ENCODE measurements at regions not wholly inside any gene's neighbourhood (a gene's known extent, or its start where the extent isn't known, plus 50 kb on each side); places are given as distances from the start of the nearest gene placed in this dataset.

DNA sequence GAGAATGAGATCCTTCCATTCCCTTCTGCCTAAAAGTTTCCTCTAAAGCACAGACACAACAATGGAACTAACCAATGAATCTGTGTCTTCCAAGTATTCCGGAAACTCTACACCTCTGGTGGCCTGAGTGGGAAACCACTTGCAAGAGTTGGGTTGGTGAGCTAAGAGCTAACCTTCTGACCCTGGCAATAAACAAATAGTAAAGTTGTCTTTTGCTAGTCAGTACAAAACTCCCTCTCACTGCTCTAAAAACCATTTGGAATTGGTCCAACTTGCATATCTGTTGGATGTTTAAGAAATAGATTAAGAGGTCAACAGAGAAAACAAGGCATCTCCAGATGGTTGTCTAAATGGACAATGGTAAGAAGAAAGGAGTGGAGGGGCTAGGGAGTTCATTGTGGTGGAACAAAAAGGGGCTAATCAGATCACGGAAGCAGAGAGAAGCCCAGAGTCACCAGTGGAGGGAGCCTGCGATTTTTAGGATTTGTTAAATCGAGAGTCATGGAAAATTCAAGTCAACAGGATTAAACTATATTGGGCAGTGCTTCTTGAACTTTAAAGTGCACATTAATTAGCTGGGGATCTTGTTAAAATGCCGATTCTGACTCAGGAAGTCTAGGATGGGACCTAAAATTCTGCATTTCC, 192.3 kb downstream of the EVX1 start:
- no peaks in the 10 kb centered on the region for H3K36me3 ChIP-seq (ENCODE audit: control insufficient read depth in 1 of 2, insufficient read depth in 2 of 2, low read length in 2 of 2)
- ChIA-PET CTCF (no interaction called here), RAD21 (ENCODE audit: low non-redundant PET in 1 of 2, low total read pairs in 2 of 2, uncharacterized antibody in 2 of 2, unreplicated experiment in 2 of 2) (no interaction called here), POLR2A (no interaction called here)
- no peak overlapping the region for H2AFZ ChIP-seq (ENCODE audit: low read depth, low read length, poor library complexity, severe bottlenecking)
- no peaks in the 10 kb centered on the region for H3K4me1 ChIP-seq (ENCODE audit: control insufficient read depth in 1 of 2, insufficient read depth in 2 of 2, low read length in 2 of 2)
- no peaks in the 10 kb centered on the region for H3K27me3 ChIP-seq (ENCODE audit: insufficient read depth, low read length)
- no peak overlapping the region for H3K4me3 ChIP-seq (replicated peaks in 1 of 2; ENCODE audit: low read depth in 1 of 2, low read length in 2 of 2)
- no peak overlapping the region for H3K4me2 ChIP-seq (ENCODE audit: low read length)
- no peaks in the 10 kb centered on the region for H3K9me2 ChIP-seq (ENCODE audit: insufficient read depth)
- no TSS peak for BruUV-seq (replicated peaks)
- H3K79me2 ChIP-seq (ENCODE audit: insufficient read depth, low read length): no peaks in the 10 kb centered on the region
- intact Hi-C loops (cut with micrococcal nuclease): no loop called here
- H4K20me1 ChIP-seq (ENCODE audit: insufficient read depth): no peaks in the 10 kb centered on the region
- ATAC-seq: no peak; the same call in 1 of the 2 replicates
- no peak overlapping the region for H3K27ac ChIP-seq (ENCODE audit: low read depth, low read length)
- no peak overlapping the region for H3K9ac ChIP-seq (ENCODE audit: low read length)
- TF ChIP-seq, protein P1, sequence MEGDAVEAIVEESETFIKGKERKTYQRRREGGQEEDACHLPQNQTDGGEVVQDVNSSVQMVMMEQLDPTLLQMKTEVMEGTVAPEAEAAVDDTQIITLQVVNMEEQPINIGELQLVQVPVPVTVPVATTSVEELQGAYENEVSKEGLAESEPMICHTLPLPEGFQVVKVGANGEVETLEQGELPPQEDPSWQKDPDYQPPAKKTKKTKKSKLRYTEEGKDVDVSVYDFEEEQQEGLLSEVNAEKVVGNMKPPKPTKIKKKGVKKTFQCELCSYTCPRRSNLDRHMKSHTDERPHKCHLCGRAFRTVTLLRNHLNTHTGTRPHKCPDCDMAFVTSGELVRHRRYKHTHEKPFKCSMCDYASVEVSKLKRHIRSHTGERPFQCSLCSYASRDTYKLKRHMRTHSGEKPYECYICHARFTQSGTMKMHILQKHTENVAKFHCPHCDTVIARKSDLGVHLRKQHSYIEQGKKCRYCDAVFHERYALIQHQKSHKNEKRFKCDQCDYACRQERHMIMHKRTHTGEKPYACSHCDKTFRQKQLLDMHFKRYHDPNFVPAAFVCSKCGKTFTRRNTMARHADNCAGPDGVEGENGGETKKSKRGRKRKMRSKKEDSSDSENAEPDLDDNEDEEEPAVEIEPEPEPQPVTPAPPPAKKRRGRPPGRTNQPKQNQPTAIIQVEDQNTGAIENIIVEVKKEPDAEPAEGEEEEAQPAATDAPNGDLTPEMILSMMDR (IDR thresholded peaks at IDR 0.05 in 2 of 3, conservative IDR thresholded peaks at IDR 0.05 in 1 of 3; ENCODE audit: borderline replicate concordance in 1 of 3, insufficient read depth in 1 of 3, low read depth in 2 of 3, low read length in 2 of 3): peak in 2 of 3 experiments; percentile 9 to 22; a peak in 1 of 6 replicates
- TF ChIP-seq RAD21 (IDR thresholded peaks at IDR 0.05; ENCODE audit: low read depth): peak; percentile 24; the same call in 1 of the 2 replicates
- TF ChIP-seq, protein P2, sequence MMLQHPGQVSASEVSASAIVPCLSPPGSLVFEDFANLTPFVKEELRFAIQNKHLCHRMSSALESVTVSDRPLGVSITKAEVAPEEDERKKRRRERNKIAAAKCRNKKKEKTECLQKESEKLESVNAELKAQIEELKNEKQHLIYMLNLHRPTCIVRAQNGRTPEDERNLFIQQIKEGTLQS (IDR thresholded peaks at IDR 0.05): no peak
- no peaks in the 10 kb centered on the region for H3K9me3 ChIP-seq (ENCODE audit: control insufficient read depth in 1 of 2, insufficient read depth in 1 of 2, low read depth in 1 of 2, low read length in 2 of 2)
- no peak for DNase-seq (ENCODE audit: low read depth, low spot score)

DNA sequence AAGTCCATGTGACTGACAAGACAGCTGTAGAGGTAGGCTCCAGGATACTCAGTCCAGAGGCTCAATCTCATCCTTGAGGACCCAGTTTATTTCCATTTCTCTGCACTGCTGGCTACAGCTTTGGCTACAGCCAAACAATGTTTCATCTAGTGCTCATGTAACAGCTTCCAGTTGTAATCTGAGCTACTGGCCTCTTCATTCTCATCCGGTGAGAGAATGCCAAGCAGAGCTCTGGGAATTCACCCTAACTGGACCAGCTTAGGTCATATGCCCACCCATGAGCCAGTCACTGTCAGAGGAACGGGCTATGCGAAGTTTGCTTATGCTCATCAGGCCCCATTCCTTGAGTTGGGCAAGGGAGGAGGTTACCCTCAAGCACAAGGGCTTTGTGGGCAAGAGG, 192.9 kb downstream of the EVX1 start:
- no peak overlapping the region for H3K4me2 ChIP-seq (ENCODE audit: low read length)
- intact Hi-C loops (cut with micrococcal nuclease): no loop called here
- no peak overlapping the region for H3K4me3 ChIP-seq (replicated peaks in 1 of 2; ENCODE audit: low read depth in 1 of 2, low read length in 2 of 2)

More for the DNA sequence above, 192.9 kb downstream of the EVX1 start:
- no peak for DNase-seq (ENCODE audit: low read depth, low spot score)
- TF ChIP-seq, protein P2 (IDR thresholded peaks at IDR 0.05): no peak
- TF ChIP-seq EZH2 (IDR thresholded peaks at IDR 0.05) (no peak), ZNF274 (IDR thresholded peaks at IDR 0.05; ENCODE audit: low read depth, low read length) (no peak), RAD21 (IDR thresholded peaks at IDR 0.05; ENCODE audit: low read depth) (no peak), CEBPB (IDR thresholded peaks at IDR 0.05; ENCODE audit: low read depth) (no peak), POLR2A (IDR thresholded peaks at IDR 0.05; ENCODE audit: borderline replicate concordance, extremely low read depth, insufficient read depth, insufficient read length) (no peak), SP1 (IDR thresholded peaks at IDR 0.05; ENCODE audit: low read depth) (no peak), JUND (IDR thresholded peaks at IDR 0.05) (no peak), EGR1 (IDR thresholded peaks at IDR 0.05; ENCODE audit: low read depth) (no peak), POLR2AphosphoS5 (IDR thresholded peaks at IDR 0.05; ENCODE audit: low read depth, low read length) (no peak), ZFX (IDR thresholded peaks at IDR 0.05) (no peak), SRF (IDR thresholded peaks at IDR 0.05; ENCODE audit: low read depth) (no peak), TCF7L2 (IDR thresholded peaks at IDR 0.05; ENCODE audit: borderline replicate concordance, extremely low read depth, insufficient read depth, insufficient read length) (no peak), SIN3A (IDR thresholded peaks at IDR 0.05; ENCODE audit: low read depth) (no peak), FOSL1 (IDR thresholded peaks at IDR 0.05; ENCODE audit: low read depth) (no peak), CBX3 (IDR thresholded peaks at IDR 0.05; ENCODE audit: low read depth) (no peak)
- TF ChIP-seq, protein P3, sequence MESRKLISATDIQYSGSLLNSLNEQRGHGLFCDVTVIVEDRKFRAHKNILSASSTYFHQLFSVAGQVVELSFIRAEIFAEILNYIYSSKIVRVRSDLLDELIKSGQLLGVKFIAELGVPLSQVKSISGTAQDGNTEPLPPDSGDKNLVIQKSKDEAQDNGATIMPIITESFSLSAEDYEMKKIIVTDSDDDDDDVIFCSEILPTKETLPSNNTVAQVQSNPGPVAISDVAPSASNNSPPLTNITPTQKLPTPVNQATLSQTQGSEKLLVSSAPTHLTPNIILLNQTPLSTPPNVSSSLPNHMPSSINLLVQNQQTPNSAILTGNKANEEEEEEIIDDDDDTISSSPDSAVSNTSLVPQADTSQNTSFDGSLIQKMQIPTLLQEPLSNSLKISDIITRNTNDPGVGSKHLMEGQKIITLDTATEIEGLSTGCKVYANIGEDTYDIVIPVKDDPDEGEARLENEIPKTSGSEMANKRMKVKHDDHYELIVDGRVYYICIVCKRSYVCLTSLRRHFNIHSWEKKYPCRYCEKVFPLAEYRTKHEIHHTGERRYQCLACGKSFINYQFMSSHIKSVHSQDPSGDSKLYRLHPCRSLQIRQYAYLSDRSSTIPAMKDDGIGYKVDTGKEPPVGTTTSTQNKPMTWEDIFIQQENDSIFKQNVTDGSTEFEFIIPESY (IDR thresholded peaks at IDR 0.05; ENCODE audit: extremely low read depth, insufficient replicate concordance, low read length): no peak
- BruUV-seq (replicated peaks): no TSS peak
- no peaks in the 10 kb centered on the region for H3K9me2 ChIP-seq (ENCODE audit: insufficient read depth)
- POLR2A ChIA-PET: no interaction called here
- no peak overlapping the region for H2AFZ ChIP-seq (ENCODE audit: low read depth, low read length, poor library complexity, severe bottlenecking)
- no peaks in the 10 kb centered on the region for H3K4me1 ChIP-seq (ENCODE audit: control insufficient read depth in 1 of 2, insufficient read depth in 2 of 2, low read length in 2 of 2)
- H3K9ac ChIP-seq (ENCODE audit: low read length): no peak overlapping the region
- CTCF ChIA-PET: no interaction called here
- no peaks in the 10 kb centered on the region for H3K9me3 ChIP-seq (ENCODE audit: control insufficient read depth in 1 of 2, insufficient read depth in 1 of 2, low read depth in 1 of 2, low read length in 2 of 2)
- no peaks in the 10 kb centered on the region for H3K79me2 ChIP-seq (ENCODE audit: insufficient read depth, low read length)
- ATAC-seq: no peak
- H4K20me1 ChIP-seq (ENCODE audit: insufficient read depth): no peaks in the 10 kb centered on the region
- H3K27ac ChIP-seq (ENCODE audit: low read depth, low read length): no peak overlapping the region
- RAD21 ChIA-PET (ENCODE audit: low non-redundant PET in 1 of 2, low total read pairs in 2 of 2, uncharacterized antibody in 2 of 2, unreplicated experiment in 2 of 2): no interaction called here
- H3K27me3 ChIP-seq (ENCODE audit: insufficient read depth, low read length): no peaks in the 10 kb centered on the region
- H3K36me3 ChIP-seq (ENCODE audit: control insufficient read depth in 1 of 2, insufficient read depth in 2 of 2, low read length in 2 of 2): no peaks in the 10 kb centered on the region
